ENCODE measurements at regions not wholly inside any gene's neighbourhood (a gene's known extent, or its start where the extent isn't known, plus 50 kb on each side); places are given as distances from the start of the nearest gene placed in this dataset.

GRCh38 chr14:43481864-43482263 is 1025.2 kb downstream of the FSCB start:
- Mint-ChIP-seq H3K27ac (no peak overlapping the region), H3K9me3 (peaks cover 2% of the 10 kb centered on the region), H3K4me1 (no peaks in the 10 kb centered on the region), H3K27me3 (no peaks in the 10 kb centered on the region), H3K4me3 (no peak overlapping the region), H3K36me3 (no peaks in the 10 kb centered on the region)
- DNase-seq = no peak

- H3K4me1 Mint-ChIP-seq = no peaks in the 10 kb centered on the region
- H3K4me3 Mint-ChIP-seq = no peak overlapping the region
- H3K36me3 Mint-ChIP-seq = no peaks in the 10 kb centered on the region
- no peaks in the 10 kb centered on the region for H3K27me3 Mint-ChIP-seq
- peaks cover 2% of the 10 kb centered on the region for H3K9me3 Mint-ChIP-seq
- H3K27ac Mint-ChIP-seq = no peak overlapping the region
- no peak for DNase-seq
These were observed 1026.1 kb downstream of the FSCB start for GRCh38 chr14:43480976-43481375.

GRCh38 chr14:43479596-43480195 is 1027.4 kb downstream of the FSCB start:
- Mint-ChIP-seq H3K27ac (no peak overlapping the region), H3K27me3 (no peaks in the 10 kb centered on the region), H3K4me3 (no peak overlapping the region), H3K4me1 (no peaks in the 10 kb centered on the region), H3K36me3 (no peaks in the 10 kb centered on the region), H3K9me3 (peaks cover 2% of the 10 kb centered on the region)
- no peak for DNase-seq

GRCh38 chr14:43476822-43477221 is 1030.3 kb downstream of the FSCB start:
- no peak for DNase-seq
- no peaks in the 10 kb centered on the region for H3K27me3 Mint-ChIP-seq
- no peak overlapping the region for H3K27ac Mint-ChIP-seq
- no peaks in the 10 kb centered on the region for H3K36me3 Mint-ChIP-seq
- H3K4me1 Mint-ChIP-seq = no peaks in the 10 kb centered on the region
- no peaks in the 10 kb centered on the region for H3K9me3 Mint-ChIP-seq
- no peak overlapping the region for H3K4me3 Mint-ChIP-seq

GRCh38 chr14:43475757-43476156 is 1031.3 kb downstream of the FSCB start:
- H3K36me3 Mint-ChIP-seq = no peaks in the 10 kb centered on the region
- DNase-seq = no peak
- H3K4me3 Mint-ChIP-seq = no peak overlapping the region
- H3K4me1 Mint-ChIP-seq = no peaks in the 10 kb centered on the region
- H3K27me3 Mint-ChIP-seq = no peaks in the 10 kb centered on the region
- no peaks in the 10 kb centered on the region for H3K9me3 Mint-ChIP-seq
- no peak overlapping the region for H3K27ac Mint-ChIP-seq

GRCh38 chr14:43471595-43471994 is 1035.5 kb downstream of the FSCB start:
- no peaks in the 10 kb centered on the region for H3K9me3 Mint-ChIP-seq
- no peak overlapping the region for H3K4me3 Mint-ChIP-seq
- no peaks in the 10 kb centered on the region for H3K36me3 Mint-ChIP-seq
- no peak overlapping the region for H3K27ac Mint-ChIP-seq
- no peaks in the 10 kb centered on the region for H3K4me1 Mint-ChIP-seq
- DNase-seq = no peak
- H3K27me3 Mint-ChIP-seq = no peaks in the 10 kb centered on the region

- H3K27ac Mint-ChIP-seq = no peak overlapping the region
- H3K36me3 Mint-ChIP-seq = no peaks in the 10 kb centered on the region
- H3K4me3 Mint-ChIP-seq = no peak overlapping the region
- no peaks in the 10 kb centered on the region for H3K9me3 Mint-ChIP-seq
- H3K27me3 Mint-ChIP-seq = no peaks in the 10 kb centered on the region
- H3K4me1 Mint-ChIP-seq = no peaks in the 10 kb centered on the region
- DNase-seq = no peak
These were observed 1042.1 kb downstream of the FSCB start for GRCh38 chr14:43464968-43465367.

- H3K27ac Mint-ChIP-seq = no peak overlapping the region
- no peak for DNase-seq
These were observed 1057.8 kb downstream of the FSCB start for GRCh38 chr14:43449291-43449690.

GRCh38 chr14:43438056-43438455 is 1069.0 kb downstream of the FSCB start:
- Mint-ChIP-seq H3K36me3 (no peaks in the 10 kb centered on the region), H3K4me1 (no peaks in the 10 kb centered on the region), H3K27me3 (no peaks in the 10 kb centered on the region), H3K4me3 (no peak overlapping the region), H3K27ac (no peak overlapping the region), H3K9me3 (peaks cover 10% of the 10 kb centered on the region)
- DNase-seq = no peak

More at GRCh38 chr14:43449291-43449690, 1057.8 kb downstream of the FSCB start:
- Mint-ChIP-seq H3K9me3 (peaks cover 15% of the 10 kb centered on the region), H3K4me1 (no peaks in the 10 kb centered on the region), H3K27me3 (no peaks in the 10 kb centered on the region), H3K4me3 (no peak overlapping the region), H3K36me3 (no peaks in the 10 kb centered on the region)

GRCh38 chr14:43418324-43418723 is 1088.8 kb downstream of the FSCB start:
- H3K27me3 Mint-ChIP-seq = no peaks in the 10 kb centered on the region
- no peak overlapping the region for H3K27ac Mint-ChIP-seq
- no peak overlapping the region for H3K4me3 Mint-ChIP-seq
- H3K9me3 Mint-ChIP-seq = peaks cover 16% of the 10 kb centered on the region
- H3K36me3 Mint-ChIP-seq = no peaks in the 10 kb centered on the region
- no peak for DNase-seq
- no peaks in the 10 kb centered on the region for H3K4me1 Mint-ChIP-seq

GRCh38 chr14:43413084-43413483 is 1094.0 kb downstream of the FSCB start:
- no peaks in the 10 kb centered on the region for H3K4me1 Mint-ChIP-seq
- DNase-seq = no peak
- H3K27ac Mint-ChIP-seq = no peak overlapping the region
- H3K4me3 Mint-ChIP-seq = no peak overlapping the region
- peaks cover 8% of the 10 kb centered on the region for H3K9me3 Mint-ChIP-seq
- no peaks in the 10 kb centered on the region for H3K36me3 Mint-ChIP-seq
- no peaks in the 10 kb centered on the region for H3K27me3 Mint-ChIP-seq

- Mint-ChIP-seq H3K9me3 (peaks cover 4% of the 10 kb centered on the region), H3K4me3 (no peak overlapping the region), H3K27me3 (no peaks in the 10 kb centered on the region), H3K36me3 (no peaks in the 10 kb centered on the region), H3K4me1 (no peaks in the 10 kb centered on the region), H3K27ac (no peak overlapping the region)
- DNase-seq = no peak
These were observed 1095.2 kb downstream of the FSCB start for GRCh38 chr14:43411841-43412240.

- Mint-ChIP-seq H3K27me3 (no peaks in the 10 kb centered on the region), H3K36me3 (no peaks in the 10 kb centered on the region), H3K4me1 (no peaks in the 10 kb centered on the region), H3K9me3 (no peaks in the 10 kb centered on the region), H3K27ac (no peak overlapping the region), H3K4me3 (no peak overlapping the region)
- DNase-seq = no peak
These were observed 1096.5 kb downstream of the FSCB start for GRCh38 chr14:43410631-43411030.

- H3K9me3 Mint-ChIP-seq = peaks cover 5% of the 10 kb centered on the region
- no peak overlapping the region for H3K4me3 Mint-ChIP-seq
- no peak for DNase-seq
- H3K4me1 Mint-ChIP-seq = no peaks in the 10 kb centered on the region
- no peak overlapping the region for H3K27ac Mint-ChIP-seq
- no peaks in the 10 kb centered on the region for H3K27me3 Mint-ChIP-seq
- no peaks in the 10 kb centered on the region for H3K36me3 Mint-ChIP-seq
These were observed 1098.6 kb downstream of the FSCB start for GRCh38 chr14:43408472-43408871.

- H3K27ac Mint-ChIP-seq = no peak overlapping the region
- no peaks in the 10 kb centered on the region for H3K27me3 Mint-ChIP-seq
- H3K4me3 Mint-ChIP-seq = no peak overlapping the region
- H3K9me3 Mint-ChIP-seq = peaks cover 5% of the 10 kb centered on the region
- H3K36me3 Mint-ChIP-seq = no peaks in the 10 kb centered on the region
- H3K4me1 Mint-ChIP-seq = no peaks in the 10 kb centered on the region
- DNase-seq = no peak
These were observed 1099.4 kb downstream of the FSCB start for GRCh38 chr14:43407706-43408105.

- DNase-seq = no peak
- no peak overlapping the region for H3K27ac Mint-ChIP-seq
- H3K4me1 Mint-ChIP-seq = no peaks in the 10 kb centered on the region
- H3K27me3 Mint-ChIP-seq = no peaks in the 10 kb centered on the region
- H3K36me3 Mint-ChIP-seq = no peaks in the 10 kb centered on the region
- peaks cover 5% of the 10 kb centered on the region for H3K9me3 Mint-ChIP-seq
- no peak overlapping the region for H3K4me3 Mint-ChIP-seq
These were observed 1100.2 kb downstream of the FSCB start for GRCh38 chr14:43406931-43407330.
